Breast epithelium (tissue), 3 donors: ENCODE measurements at regions not wholly inside any gene's neighbourhood (a gene's known extent, or its start where the extent isn't known, plus 50 kb on each side); places are given as distances from the start of the nearest gene placed in this dataset.

Experiments
- CTCF ChIP-seq, 3 donors: fragments of 450-650 bp; IDR thresholded peaks; one replicate each; pipeline ENCODE4 v1.5.1; 2016 to 2017; ENCODE audit warnings: antibody characterized with exemption in 3 of 3, mild to moderate bottlenecking in 3 of 3, moderate library complexity in 3 of 3
- POLR2A ChIP-seq: fragments of 450-650 bp; IDR thresholded peaks from one replicate; pipeline ENCODE4 v1.6.1; 2016; ENCODE audit warnings: antibody characterized with exemption, mild to moderate bottlenecking, moderate library complexity
- POLR2AphosphoS5 ChIP-seq, 3 donors: sonication (generic); formaldehyde crosslinking; IDR thresholded peaks; one replicate each; pipeline ENCODE4 v1.6.1; 2017; ENCODE audit warnings: antibody characterized with exemption in 3 of 3

GRCh38 chr22:49299821-49300231 lies 527.8 kb downstream of the BRD1 start:
- no peak for TF ChIP-seq CTCF (IDR thresholded peaks at IDR 0.05)
- no peak for TF ChIP-seq POLR2A
- TF ChIP-seq POLR2AphosphoS5 (IDR thresholded peaks at IDR 0.05) = no peak
